GM21367 (cell line): ENCODE measurements at regions not wholly inside any gene's neighbourhood (a gene's known extent, or its start where the extent isn't known, plus 50 kb on each side); places are given as distances from the start of the nearest gene placed in this dataset.

Source experiments
- ATAC-seq: cut with Tn5 transposase; IDR thresholded peaks from one replicate; pipeline ENCODE4 v1.9.1; 2021; ENCODE audit not compliant: unreplicated experiment

GRCh38 chr2:12106440-12107080, 360.1 kb downstream of the LPIN1 start:
- ATAC-seq = no peak

DNA sequence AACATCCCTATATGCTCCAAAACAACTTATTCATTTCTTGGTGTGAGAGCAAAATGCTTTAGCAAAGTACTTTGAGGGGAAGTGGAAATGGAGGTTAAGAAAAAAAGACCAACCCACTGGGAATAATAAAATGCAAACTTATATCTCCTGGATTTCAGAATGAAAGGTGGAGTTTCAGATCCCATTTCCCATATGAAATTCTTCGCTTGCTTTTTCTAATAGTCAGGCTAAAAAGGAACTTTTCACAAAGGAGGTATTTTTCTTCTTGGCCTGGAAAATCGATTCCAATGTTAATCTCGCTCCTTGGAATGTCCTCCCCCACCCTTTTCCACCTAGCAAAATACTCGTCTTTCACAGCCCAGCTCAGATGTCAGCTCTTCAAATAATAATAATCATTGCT, 360.9 kb downstream of the LPIN1 start:
- ATAC-seq = no peak

DNA sequence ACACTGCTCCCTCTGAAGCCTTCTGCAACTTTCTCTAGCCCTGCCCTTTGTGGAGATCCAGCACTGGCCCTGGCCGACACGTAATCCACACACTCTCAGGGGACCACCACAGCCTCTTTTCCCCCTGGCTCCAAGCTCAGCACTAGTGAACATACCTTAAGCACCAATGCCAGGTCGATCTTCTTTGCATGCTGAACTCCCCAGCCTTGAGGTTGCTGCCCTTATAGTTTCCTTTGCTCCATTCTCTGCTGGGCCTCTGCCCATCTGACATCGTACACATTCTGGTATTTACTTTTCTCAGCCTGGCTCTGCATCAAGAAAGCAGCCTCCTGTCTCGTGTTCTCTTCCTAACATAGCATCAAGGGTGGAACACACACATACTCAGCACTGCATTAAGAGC, 361.5 kb downstream of the LPIN1 start:
- no peak for ATAC-seq

DNA sequence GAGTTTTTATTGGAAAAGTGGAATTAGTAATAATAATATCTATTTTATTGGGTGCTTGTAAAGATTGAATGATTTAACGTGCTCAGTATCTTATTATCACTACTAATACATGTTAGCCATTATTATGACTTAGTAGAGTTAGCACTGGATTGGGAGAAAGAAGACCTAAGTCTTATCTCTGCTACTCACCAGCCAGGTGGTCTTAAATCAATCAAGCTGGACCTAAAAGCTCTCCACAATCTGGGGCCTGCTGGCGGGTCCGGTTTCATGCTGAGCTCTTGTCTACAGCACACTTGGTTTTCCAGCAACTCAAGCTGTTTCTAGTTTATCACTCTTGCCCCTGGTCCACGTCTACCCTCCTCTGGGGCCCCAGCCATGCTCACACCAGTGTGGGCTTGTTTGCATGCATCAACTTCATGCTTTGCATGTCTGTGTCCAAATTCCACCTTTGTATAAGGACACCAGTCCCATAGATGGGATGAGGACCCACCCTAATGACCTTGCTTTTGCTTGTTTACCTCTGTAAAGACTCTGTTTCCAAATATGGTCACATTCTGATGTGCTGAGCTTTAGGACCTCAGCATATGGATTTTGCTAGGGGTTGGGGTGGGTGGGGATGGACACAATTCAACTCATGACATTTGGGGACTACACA, 363.1 kb downstream of the LPIN1 start:
- ATAC-seq = no peak

GRCh38 chr2:12110074-12110473, 363.6 kb downstream of the LPIN1 start:
- no peak for ATAC-seq

DNA sequence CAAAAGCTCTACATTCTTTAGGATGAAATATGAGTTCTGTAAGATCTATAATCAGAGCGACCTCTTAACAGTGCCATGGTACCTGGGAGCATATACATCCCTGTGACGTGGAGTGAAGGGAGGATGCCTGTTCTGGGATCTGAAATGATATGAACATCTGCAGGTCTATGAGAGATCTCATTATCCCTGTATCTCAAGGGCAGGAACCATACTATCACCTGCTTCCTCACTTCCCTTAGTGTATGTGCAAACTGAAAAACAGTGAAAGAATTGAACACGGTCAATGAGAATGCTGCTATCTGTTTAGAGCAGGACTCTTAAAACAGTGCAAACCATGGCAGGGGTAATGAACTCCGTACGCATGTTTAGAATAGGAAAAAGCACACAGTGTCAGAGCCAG, 364.0 kb downstream of the LPIN1 start:
- ATAC-seq = no peak

GRCh38 chr2:12113412-12113811, 367.0 kb downstream of the LPIN1 start:
- no peak for ATAC-seq

- no peak for ATAC-seq
Observed at GRCh38 chr2:12114816-12115215, 368.4 kb downstream of the LPIN1 start.

DNA sequence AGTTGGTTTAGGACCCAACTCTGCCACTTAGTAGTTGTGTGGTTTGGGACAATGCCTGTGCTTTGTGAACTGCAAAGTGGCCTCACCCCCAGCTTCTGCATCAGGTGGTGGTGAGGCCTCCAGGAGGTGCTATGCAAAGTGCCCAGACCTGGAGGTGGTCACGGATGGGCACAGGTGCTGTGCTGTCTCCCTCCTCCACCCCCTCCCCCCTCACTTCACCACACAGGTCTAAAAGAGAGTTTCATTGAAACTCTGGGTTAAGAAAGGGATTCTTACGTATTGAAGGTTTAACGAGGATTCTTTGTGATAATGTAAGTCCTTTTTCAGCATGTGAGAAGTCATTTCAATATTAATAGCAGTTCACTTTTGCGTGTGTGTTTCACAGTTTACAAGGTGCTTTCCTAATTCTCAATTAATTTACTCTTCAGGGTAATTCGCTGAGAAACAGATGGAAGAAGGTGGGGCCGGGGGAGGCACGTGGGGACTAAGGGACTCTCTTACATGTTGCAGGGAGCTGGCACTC, 369.9 kb downstream of the LPIN1 start:
- ATAC-seq = peak; percentile 65

DNA sequence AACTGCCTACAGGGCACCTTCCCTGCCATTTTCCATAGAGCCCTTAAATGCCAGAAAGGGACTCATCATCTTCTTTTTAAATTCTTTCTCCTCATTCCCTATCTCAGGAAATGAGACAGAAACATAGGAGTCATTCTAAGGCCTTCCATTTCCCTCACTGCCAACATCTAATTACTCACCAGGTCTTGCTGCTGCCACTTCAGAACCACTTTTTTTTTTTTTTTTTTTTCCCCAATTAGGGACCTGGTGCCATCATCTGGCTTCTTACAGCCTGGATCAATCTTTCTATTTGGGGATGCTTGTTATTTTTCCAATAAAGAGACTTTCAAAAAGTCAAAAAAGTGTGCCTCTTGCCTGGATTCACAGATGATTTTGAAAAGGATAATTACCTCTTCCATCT, 373.4 kb downstream of the LPIN1 start:
- ATAC-seq = no peak

GRCh38 chr2:12120281-12121150, 374.1 kb downstream of the LPIN1 start:
- no peak for ATAC-seq

GRCh38 chr2:12124790-12125189, 378.4 kb downstream of the LPIN1 start:
- ATAC-seq = no peak

GRCh38 chr2:12126318-12126717, 379.9 kb downstream of the LPIN1 start:
- ATAC-seq = no peak

GRCh38 chr2:12127638-12128037, 381.2 kb downstream of the LPIN1 start:
- no peak for ATAC-seq

DNA sequence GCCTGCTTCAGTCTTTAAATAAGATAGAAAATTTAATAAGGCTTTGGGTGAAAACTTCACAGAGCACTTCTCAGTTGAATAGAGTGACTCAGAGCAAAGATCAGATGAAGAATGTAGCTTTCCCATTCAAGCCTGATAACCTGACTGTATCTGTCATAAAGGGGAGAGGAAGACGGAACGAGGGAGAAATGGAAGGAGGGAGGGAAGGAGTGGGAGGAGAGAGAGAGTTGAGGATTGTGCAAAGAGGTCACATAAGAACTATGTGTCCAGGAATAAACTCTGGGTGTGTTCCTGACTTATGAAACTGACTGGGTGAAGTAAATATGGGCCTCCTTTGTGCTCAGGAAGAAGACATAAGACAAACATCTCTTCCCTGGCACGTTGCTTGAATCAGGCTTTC, 385.5 kb downstream of the LPIN1 start:
- ATAC-seq = no peak

DNA sequence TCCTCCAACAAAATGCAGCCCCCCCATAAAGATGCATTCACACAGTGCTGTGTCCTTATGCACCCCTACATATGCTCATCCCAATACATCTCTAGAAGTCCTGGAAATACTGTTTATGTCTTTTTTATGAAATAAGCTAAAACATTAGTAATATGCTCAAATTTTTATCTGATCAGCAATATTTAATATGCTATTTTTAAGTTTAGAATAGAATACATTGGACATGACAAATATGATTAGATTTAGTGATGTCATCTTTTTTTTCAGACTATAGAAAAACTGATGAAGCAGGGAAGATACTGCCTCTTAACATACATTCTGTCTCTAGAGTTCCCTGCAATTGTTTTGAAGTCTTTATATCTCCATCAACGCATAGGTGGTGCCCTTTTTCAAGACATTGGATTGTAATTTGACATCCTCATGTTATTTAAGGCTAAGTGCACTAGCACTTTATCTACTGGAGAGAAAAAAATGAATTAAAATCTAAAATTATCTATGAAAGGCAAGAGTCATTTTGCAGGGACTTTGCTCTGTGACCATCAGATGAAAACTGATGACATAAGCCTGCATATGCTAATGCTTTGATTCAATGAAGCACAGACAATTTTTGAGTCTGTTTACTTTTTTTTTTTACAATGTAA, 395.3 kb downstream of the LPIN1 start:
- ATAC-seq = no peak

DNA sequence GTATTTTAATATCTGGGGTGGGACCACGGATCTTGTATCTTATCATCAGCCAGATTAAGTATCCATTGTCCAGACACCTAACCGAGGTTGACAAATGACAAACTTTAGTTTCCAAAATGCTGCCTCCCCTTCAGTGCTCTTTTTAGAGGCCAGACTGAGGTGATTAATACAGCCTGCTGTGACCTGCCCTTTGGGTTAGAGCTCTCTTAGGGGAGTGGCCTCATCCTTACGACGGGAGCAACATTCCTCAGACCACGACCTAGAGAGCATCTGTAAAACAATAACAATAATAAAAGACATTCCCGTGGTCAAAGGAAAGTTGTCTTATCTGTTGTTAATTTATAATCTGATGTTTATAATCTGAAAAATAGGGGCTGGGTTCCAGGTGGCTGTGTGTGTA, 405.3 kb downstream of the LPIN1 start:
- no peak for ATAC-seq

DNA sequence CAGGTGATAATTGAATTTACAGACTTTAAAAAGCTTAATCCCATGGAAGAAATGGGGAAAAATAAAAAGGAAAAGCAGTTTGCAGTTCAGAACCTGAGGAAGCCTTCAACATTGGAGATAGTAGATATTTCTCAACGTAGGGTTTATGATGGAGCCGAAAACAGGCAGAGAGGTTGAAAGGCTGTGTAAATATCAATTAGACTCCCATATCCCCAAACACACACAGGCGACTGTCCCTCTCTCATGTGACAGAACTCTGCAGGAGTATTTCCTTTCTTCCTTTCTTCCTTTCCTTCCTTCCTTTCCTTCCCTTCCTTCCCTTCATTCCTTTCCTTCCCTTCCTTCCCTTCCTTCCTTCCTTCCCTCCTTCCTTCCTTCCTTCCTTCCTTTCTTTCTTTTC, 406.5 kb downstream of the LPIN1 start:
- no peak for ATAC-seq

DNA sequence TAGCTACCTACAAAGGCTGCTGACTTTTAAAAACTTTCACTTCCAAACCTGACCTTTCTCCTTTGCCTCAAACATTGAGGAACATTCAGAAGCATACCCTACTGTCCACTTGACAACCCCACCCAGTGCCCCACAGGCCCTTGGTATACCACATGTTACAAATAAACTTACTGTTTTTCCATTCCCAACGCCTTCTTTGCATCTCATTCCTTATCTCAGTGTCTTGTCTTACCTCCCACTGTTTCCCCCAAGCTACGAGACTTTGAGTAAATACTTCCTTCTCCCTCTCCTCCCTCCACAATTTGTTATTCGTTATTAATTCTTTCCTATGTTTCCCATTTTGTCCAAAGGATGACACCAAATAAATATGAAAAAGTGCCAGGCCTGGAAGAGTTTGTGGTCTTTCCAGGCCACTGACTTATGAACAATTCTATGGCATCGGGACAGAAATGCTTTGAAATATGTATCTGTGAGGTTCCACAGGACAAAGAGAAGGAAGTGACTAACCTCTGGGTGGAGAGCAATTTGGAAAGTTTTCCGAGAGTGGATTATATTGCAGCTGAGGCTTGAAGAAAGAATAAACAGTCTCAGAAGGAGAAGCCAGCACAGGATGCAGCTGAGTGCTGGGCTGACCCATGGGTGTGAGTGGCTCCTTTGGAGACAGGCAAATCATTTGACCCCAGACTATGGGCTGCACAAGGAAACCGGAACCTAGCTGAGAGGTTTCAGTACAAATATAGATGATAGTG, 409.0 kb downstream of the LPIN1 start:
- no peak for ATAC-seq

GRCh38 chr2:12156349-12156748, 409.9 kb downstream of the LPIN1 start:
- ATAC-seq = no peak

DNA sequence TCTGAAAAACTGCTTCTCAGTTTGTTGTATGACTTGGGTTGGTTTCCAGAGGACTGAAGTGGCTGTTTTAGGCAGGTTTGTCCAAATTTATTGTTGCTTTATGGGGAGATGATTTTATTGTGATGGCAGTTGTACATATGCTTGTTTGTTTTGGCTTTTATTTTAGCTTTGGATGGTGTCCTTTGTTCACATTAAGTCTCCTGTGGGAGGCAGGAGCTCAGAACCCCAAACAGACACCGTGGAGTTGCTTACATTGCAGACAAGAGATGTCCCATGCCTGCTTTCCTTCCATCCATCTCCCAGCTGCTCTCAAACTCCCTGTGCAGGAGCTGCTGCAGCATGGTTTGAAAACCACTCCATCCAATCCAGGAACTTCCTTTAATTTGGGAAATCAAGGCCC, 414.7 kb downstream of the LPIN1 start:
- no peak for ATAC-seq
